ENCODE measurements at regions not wholly inside any gene's neighbourhood (a gene's known extent, or its start where the extent isn't known, plus 50 kb on each side); places are given as distances from the start of the nearest gene placed in this dataset.

GRCh38 chr9:99509900-99510535 is 287.9 kb downstream of the SEC61B start:
- no peak for TF ChIP-seq CTCF (IDR thresholded peaks at IDR 0.05; ENCODE audit: low read depth, low read length)
- CTCF ChIA-PET: no interaction called here
- POLR2A ChIA-PET: no interaction called here
- Histone ChIP-seq H3K27me3 (ENCODE audit: control insufficient read depth, insufficient read depth, low read length) (peaks cover 7% of the 10 kb centered on the region), H3K9me3 (ENCODE audit: control insufficient read depth, insufficient read depth, low read length) (no peaks in the 10 kb centered on the region), H3K27ac (ENCODE audit: low read depth, low read length) (no peak overlapping the region), H3K4me3 (ENCODE audit: low read depth, low read length) (no peak overlapping the region)
- no peak for DNase-seq (ENCODE audit: low read depth, low spot score)

- no peak overlapping the region for H3K27ac ChIP-seq (ENCODE audit: low read depth, low read length)
- no peak overlapping the region for H3K4me3 ChIP-seq (ENCODE audit: low read depth, low read length)
- no peak for DNase-seq (ENCODE audit: low read depth, low spot score)
- H3K9me3 ChIP-seq (ENCODE audit: control insufficient read depth, insufficient read depth, low read length): no peaks in the 10 kb centered on the region
- peak; percentile 24; the same call in 1 of the 2 replicates for TF ChIP-seq CTCF (IDR thresholded peaks at IDR 0.05; ENCODE audit: low read depth, low read length)
- ChIA-PET CTCF (interaction anchor here (0.9 kb wide), 1 partner anchor 23 kb away, joined by 3 read pairs; no protein-coding TSS in a partner anchor), POLR2A (no interaction called here)
- peaks cover 9% of the 10 kb centered on the region for H3K27me3 ChIP-seq (ENCODE audit: control insufficient read depth, insufficient read depth, low read length)
These were observed 289.6 kb downstream of the SEC61B start for GRCh38 chr9:99511723-99512122.

- DNase-seq (ENCODE audit: low read depth, low spot score): no peak
- ChIA-PET CTCF (no interaction called here), POLR2A (no interaction called here)
- Histone ChIP-seq H3K4me3 (ENCODE audit: low read depth, low read length) (no peak overlapping the region), H3K9me3 (ENCODE audit: control insufficient read depth, insufficient read depth, low read length) (no peaks in the 10 kb centered on the region), H3K27ac (ENCODE audit: low read depth, low read length) (no peak overlapping the region), H3K27me3 (ENCODE audit: control insufficient read depth, insufficient read depth, low read length) (peaks cover 12% of the 10 kb centered on the region)
- TF ChIP-seq CTCF (IDR thresholded peaks at IDR 0.05; ENCODE audit: low read depth, low read length): no peak
These were observed 291.5 kb downstream of the SEC61B start for GRCh38 chr9:99513441-99514112.

GRCh38 chr9:99515093-99515492 is 293.0 kb downstream of the SEC61B start:
- Histone ChIP-seq H3K27ac (ENCODE audit: low read depth, low read length) (no peak overlapping the region), H3K9me3 (ENCODE audit: control insufficient read depth, insufficient read depth, low read length) (no peaks in the 10 kb centered on the region), H3K4me3 (ENCODE audit: low read depth, low read length) (no peak overlapping the region), H3K27me3 (ENCODE audit: control insufficient read depth, insufficient read depth, low read length) (peaks cover 5% of the 10 kb centered on the region)
- TF ChIP-seq CTCF (IDR thresholded peaks at IDR 0.05; ENCODE audit: low read depth, low read length): no peak
- POLR2A ChIA-PET: no interaction called here
- no peak for DNase-seq (ENCODE audit: low read depth, low spot score)
- CTCF ChIA-PET: no interaction called here

- no peak for TF ChIP-seq CTCF (IDR thresholded peaks at IDR 0.05; ENCODE audit: low read depth, low read length)
- POLR2A ChIA-PET: no interaction called here
- no peak for DNase-seq (ENCODE audit: low read depth, low spot score)
- CTCF ChIA-PET: no interaction called here
- H3K4me3 ChIP-seq (ENCODE audit: low read depth, low read length): no peak overlapping the region
- peaks cover 5% of the 10 kb centered on the region for H3K27me3 ChIP-seq (ENCODE audit: control insufficient read depth, insufficient read depth, low read length)
- H3K9me3 ChIP-seq (ENCODE audit: control insufficient read depth, insufficient read depth, low read length): no peaks in the 10 kb centered on the region
- H3K27ac ChIP-seq (ENCODE audit: low read depth, low read length): no peak overlapping the region
These were observed 294.0 kb downstream of the SEC61B start for GRCh38 chr9:99515895-99516656.

Data from AG04450 (cell line).